ENCODE measurements at regions not wholly inside any gene's neighbourhood (a gene's known extent, or its start where the extent isn't known, plus 50 kb on each side); places are given as distances from the start of the nearest gene placed in this dataset.

DNA sequence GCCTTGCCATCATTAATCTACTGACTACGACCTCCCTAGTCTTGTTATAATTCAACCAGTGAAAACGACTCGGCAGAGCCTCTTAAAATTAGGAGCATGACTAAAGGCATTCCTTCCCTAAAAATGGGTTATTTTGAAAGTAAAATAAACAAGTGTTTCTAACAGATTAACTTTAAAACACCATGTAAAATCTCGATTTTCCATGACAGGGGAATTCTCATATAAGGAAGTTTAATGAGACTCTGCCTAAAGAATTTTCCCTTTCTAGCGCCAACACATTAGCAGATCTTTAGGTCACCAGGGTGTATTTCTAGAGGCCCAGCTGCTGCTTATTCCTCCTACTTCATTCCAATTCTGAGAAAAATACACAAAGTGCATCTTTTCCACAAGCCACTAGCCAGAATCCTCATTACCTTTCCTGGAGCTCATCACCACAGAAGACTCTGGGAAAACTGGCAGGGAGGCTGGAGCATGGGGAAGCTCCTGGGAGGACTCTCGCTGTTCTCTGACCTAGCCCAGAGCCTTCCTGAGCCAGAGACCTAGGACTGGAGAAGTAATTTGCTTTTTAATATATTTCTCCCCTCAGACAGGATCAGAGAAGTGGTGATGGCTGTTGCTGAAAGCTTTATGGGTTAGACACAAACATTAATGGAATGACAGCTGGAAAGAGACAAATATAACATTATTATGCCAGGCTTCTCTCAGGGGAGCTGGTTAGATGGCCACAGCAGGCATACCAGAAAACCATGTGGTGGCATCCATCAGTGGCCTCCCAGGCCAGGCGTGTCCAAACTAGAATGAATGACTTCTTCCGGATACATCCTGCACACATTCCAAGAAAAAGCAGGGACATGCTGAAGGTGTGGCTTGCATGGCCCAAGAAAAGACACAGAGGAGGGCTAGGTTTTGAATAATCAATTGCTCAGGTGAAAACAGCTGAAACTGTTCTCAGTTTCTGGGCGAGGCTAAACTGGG is 63.6 kb upstream of the CTTNBP2NL start:
- DNase-seq: no peak
- in situ Hi-C loops (cut with MboI; ENCODE audit: low pct_unique_long_range_greater_than_20kb, low sequenced_read_pairs): no loop called here

DNA sequence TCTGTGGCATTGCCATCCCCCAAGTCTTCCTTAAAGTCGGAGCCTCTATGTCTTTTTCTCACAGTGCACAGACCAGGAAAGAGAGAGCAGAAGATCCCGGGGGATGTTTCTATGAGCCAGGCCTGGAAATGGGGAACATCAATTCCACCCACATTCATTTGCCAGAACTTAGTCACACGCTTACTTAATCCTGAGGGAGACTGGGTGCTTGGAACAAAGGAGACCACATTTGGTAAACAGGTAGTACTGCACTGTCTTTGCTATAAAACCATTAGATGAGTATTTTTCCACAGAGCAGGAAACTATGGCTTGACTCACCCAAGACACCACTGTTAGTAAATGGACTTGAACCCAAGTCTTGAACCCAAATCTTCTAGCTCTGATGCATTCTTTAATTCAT is 60.7 kb upstream of the CTTNBP2NL start:
- no peak for DNase-seq
- in situ Hi-C loops (cut with MboI; ENCODE audit: low pct_unique_long_range_greater_than_20kb, low sequenced_read_pairs): no loop called here

DNA sequence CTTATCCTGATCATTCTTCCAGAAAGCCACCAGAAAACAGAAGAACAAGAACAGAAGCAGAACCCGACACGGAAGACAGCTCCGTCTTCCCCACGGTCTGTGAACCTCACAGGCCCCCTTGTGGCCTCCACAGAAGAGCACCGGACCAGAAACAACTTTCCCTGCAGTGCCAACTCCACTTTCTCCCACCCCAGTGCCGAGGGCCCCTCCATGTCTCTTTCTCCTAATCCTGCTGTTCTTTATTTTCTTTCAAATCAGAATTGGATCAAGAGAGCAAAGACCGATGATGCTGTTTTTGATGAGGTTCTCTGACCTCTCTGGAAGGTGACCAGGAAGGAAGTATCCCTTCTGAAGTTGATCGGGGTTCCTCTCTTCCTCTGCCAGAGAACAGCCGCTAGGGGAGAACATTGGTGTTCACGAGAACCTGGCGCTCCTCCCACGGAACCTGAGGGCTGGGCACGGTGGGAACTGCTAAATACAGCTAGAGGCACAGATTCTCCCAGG is 58.9 kb upstream of the CTTNBP2NL start:
- DNase-seq: peak; percentile 62
- in situ Hi-C loops (cut with MboI; ENCODE audit: low pct_unique_long_range_greater_than_20kb, low sequenced_read_pairs): no loop called here

DNA sequence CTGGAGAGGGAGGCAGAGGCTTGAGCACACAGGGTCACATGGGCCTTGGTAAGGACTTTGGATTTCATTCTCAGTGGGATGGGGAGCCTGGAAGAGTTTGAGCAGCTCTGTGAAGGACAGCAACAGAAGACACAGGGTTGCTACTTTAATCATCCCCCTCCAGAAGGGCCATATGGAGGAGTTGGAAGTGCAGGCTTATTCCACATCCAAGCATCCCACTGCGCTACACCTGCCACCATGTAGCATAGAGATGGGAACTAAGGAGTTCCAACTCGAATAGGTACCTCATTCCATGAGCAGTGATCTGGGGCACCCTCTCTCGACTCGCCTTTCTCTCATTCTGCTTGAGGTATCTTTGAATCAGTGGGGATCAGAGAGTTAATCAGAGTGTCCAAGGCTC is 54.0 kb upstream of the CTTNBP2NL start:
- in situ Hi-C loops (cut with MboI; ENCODE audit: low pct_unique_long_range_greater_than_20kb, low sequenced_read_pairs): no loop called here
- DNase-seq: no peak

DNA sequence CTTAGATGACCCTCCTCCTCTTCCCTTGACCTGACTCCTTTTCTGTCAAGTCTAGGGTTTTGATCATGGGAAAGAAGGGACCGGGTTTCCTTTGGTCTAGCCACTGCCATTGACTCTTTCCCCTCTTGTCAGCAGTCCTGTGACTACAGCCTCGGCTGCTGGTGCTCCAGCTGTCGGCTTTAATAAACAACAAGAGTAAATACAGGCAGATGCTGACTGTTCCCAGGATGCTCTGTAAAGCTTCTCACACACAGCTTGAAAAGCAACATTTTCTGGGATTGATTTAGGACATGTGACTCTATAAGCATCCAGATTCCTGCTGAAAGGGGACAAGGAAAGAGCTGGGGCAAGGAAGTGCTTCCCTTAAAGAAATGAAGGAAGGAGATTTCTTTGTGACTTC is 53.5 kb upstream of the CTTNBP2NL start:
- DNase-seq: no peak
- in situ Hi-C loops (cut with MboI; ENCODE audit: low pct_unique_long_range_greater_than_20kb, low sequenced_read_pairs): no loop called here

DNA sequence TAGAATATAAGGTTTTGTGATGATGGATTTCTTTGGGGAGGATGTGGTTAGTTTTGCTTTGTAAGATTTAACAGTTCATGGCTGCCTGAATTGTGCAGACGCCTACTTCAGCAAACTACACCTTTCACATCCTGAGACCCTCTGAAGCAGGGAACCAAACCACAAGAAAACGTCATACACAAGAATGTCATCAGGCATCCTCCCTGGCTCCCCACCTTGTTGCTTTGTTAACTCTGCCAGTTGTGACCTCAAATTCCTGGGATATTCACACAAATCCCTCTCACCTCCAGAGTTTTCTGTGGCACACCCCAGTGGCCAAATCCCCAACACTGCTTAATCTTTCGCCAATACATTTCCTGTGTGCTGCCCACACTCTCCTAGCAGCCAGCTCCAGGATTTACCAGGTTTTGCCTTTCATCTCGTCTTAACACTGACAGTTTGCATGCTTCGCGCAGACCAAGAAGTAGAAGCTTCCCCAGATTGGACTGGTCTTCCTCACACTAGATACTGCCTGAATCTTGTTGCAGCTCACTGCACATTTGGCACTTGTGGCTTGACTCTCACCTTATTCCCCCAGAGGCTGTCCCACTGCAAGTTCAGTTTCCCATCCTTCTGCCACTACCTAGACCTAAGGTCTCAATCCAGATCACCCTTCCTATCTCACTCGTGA is 51.1 kb upstream of the CTTNBP2NL start:
- DNase-seq: no peak
- in situ Hi-C loops (cut with MboI; ENCODE audit: low pct_unique_long_range_greater_than_20kb, low sequenced_read_pairs): no loop called here
